HG02642 (cell line): ENCODE measurements at regions not wholly inside any gene's neighbourhood (a gene's known extent, or its start where the extent isn't known, plus 50 kb on each side); places are given as distances from the start of the nearest gene placed in this dataset.

Source experiments
- ATAC-seq: cut with Tn5 transposase; IDR thresholded peaks from one replicate; pipeline ENCODE4 v1.9.1; 2021; ENCODE audit warnings: mild to moderate bottlenecking; ENCODE audit not compliant: unreplicated experiment, poor library complexity

- ATAC-seq, result no peak
These were observed 1615.8 kb downstream of the ARAP2 start for GRCh38 chr4:34628471-34628870.

DNA sequence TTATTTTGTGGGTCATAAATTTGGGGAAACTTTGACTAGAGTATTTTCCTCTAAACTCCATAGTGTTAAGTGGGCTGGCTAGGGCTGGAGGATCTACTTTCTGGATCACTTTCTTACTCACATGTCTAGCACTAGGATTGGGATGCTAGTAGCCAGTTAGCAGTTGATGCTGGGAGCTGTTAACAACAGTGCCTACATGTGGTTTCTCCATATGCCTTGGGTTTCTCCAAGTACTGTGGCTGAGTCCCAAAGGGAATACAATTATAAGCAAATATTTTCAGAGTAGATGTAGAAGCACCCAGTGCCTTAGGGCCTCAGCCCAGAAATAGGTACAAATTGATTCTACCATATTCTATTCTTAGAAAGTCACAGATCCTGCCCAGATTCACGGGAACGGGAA is 1614.9 kb downstream of the ARAP2 start:
- ATAC-seq, result no peak

- no peak for ATAC-seq
These were observed 1611.1 kb downstream of the ARAP2 start for GRCh38 chr4:34633241-34633640.

DNA sequence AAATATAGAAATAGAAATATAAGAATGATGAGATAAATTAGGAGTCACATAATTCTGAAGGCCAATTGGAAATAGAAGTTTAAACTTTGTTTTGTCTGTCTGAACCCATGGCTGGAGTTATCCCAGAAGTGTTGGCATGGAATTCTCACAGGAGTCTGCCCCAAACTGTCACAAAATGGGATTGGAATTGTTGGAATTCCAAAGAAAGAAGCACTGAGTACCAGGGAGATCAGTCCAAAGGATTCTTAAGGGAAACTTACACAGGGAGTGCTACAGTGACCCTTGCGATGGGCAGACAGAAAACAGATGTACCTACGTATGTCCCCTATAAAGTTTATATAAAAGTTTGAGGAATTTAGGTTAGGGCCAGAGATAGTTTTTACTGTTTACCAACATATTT is 1607.7 kb downstream of the ARAP2 start:
- ATAC-seq, result no peak

GRCh38 chr4:34643476-34643875 is 1600.8 kb downstream of the ARAP2 start:
- no peak for ATAC-seq

GRCh38 chr4:34644579-34645115 is 1599.7 kb downstream of the ARAP2 start:
- ATAC-seq, result no peak

DNA sequence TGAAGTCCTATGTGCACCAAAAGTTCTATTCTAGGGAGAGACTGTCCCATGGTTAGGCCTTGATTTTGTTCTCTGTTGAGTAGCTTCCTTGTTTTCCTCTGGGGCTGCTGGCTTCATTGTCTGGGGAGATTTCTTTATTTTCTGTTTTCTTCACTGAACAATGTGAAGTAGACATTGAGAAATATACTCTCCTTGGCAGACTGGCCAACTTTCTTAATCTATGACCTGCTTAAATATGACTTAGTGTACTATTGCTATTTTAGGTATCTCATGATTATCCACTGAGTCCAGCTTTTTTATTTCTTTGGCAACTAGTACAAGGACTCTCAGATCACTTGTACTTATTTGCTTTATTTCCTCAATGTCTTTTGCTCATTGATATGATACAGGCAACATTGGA is 1594.6 kb downstream of the ARAP2 start:
- no peak for ATAC-seq

DNA sequence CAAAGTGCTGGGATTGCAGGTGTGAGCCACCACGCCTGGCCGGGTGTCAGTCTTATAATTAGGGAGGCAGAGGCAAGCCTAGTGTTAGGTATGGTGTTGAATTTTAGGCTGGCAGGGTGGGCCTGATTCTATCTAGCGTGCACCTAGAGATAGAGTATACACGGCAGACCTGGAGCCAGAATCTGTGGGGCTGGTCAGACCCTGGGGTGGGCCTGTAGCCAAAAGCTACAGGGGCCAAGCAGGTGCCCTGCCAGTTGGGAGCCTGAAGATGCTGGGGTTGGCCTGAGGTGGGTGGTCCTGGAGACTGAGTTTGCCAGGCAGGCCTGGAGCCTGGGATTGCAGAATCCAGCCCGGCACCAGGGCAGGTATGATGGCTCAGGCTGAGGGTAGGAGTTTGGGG is 1580.3 kb downstream of the ARAP2 start:
- no peak for ATAC-seq

DNA sequence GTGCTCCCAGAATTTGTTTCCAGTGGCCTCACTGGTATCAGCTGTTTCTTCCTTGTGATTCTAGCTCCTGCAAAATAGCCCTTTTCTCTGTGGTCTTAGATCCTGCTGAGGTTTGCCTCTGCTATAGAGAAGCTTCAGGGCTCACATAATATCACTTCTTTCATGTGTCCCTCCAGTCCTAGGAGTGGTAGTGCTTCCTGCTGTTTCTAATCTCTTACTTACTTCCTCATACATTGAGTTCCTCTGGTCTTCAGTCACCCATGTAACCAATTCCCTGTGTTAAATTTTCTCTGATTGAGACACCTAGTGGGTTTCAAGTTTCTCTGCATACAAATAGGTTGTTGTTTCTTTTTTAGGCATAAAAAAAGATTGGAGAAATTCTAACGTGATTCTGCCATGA is 1567.9 kb downstream of the ARAP2 start:
- ATAC-seq, result no peak

DNA sequence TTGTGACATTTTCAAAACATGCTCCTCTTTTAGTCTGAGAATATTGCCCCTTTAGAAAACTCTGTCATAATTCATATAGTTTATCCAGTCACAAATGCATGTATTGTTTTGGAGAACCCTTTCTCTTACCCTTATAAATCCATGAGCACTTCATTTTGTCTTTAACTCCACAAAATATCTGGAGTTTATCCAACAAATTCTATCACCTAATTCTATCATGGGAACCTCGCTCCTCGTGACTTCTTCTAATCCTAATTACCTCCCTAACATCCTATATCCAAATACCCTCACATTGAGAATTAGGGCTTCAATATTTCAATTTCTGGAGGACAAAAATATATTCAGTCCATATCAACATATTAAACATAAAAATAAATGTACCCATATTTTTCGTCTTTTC is 1565.9 kb downstream of the ARAP2 start:
- ATAC-seq, result no peak

GRCh38 chr4:34679228-34679627 is 1565.1 kb downstream of the ARAP2 start:
- ATAC-seq, result no peak

DNA sequence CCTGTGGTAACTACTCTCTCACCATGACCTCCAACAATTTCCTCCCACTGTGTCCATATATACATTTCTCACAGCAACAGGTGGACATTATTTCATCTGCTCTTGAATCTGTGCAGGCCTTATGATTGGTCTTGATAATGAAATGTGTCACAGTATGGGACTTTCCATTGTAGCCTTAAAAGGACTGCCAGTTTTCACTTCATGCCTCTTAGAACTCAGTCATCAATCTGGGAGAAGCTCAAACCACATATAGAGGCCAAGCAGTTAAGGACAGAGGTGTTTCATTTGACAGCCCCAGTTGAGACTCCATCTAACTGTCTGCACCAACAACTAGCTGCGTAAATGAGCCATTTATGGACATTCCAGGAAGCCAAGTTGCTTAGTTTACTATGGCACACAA is 1534.8 kb downstream of the ARAP2 start:
- ATAC-seq, result no peak

- ATAC-seq, result no peak
These were observed 1525.6 kb downstream of the ARAP2 start for GRCh38 chr4:34718576-34719245.

DNA sequence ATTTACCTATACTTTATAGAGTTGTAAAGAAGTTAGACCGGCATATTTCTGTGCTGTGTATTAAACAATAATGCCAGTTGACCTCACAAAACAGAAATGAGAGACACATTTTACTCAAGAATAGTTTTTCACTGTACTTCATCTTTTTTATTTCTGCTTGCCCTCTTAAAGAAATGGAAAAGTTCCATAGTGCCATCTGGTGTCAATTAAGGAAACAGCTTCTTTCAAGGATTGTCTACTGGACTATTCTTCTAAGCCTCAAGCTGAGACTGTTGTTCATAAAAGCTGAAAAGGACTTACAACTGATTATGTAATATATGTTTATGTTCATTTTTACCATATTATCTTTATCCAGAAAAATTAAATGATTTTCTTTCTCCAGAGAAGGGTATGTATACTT is 1523.7 kb downstream of the ARAP2 start:
- ATAC-seq, result no peak

DNA sequence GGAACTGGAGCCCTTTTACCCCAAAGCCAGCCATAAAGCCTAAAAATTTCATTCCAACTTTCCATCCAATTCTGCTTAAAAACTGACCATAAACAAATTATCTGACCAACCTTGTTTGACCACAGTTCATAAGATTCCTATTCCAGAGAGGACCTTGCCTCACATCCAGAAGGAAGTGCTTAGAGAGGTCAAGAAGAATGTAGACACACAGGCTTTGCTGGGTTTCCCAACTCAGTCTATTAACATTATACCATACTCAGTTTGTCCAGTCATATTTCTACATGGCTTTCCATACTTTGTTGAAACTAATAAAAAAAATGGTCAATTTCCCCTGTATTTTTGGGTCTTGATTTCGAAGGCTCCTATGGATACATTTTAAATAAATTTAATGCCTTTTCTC is 1522.5 kb downstream of the ARAP2 start:
- no peak for ATAC-seq

GRCh38 chr4:34723605-34724004 is 1520.7 kb downstream of the ARAP2 start:
- no peak for ATAC-seq

DNA sequence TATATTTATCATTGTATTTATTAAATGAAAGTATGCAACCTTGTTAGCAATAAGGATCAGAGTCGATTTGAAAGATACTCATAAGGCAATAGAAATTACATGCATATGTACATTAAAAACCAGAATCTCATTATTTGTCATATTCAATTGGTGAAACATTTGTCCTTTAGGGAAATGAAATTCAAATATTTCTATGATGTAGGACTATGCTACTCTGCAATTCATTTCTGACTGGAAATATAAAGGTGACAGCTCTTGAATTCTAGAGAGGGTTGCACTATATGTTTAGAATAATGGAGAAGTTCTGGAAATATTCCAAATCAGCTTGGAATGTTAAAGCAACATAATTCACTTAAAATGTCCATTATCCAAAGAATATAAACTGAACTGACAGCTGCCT is 1519.8 kb downstream of the ARAP2 start:
- ATAC-seq, result no peak

- no peak for ATAC-seq
These were observed 1513.2 kb downstream of the ARAP2 start for GRCh38 chr4:34731070-34731469.

GRCh38 chr4:34732176-34732950 is 1512.0 kb downstream of the ARAP2 start:
- no peak for ATAC-seq

DNA sequence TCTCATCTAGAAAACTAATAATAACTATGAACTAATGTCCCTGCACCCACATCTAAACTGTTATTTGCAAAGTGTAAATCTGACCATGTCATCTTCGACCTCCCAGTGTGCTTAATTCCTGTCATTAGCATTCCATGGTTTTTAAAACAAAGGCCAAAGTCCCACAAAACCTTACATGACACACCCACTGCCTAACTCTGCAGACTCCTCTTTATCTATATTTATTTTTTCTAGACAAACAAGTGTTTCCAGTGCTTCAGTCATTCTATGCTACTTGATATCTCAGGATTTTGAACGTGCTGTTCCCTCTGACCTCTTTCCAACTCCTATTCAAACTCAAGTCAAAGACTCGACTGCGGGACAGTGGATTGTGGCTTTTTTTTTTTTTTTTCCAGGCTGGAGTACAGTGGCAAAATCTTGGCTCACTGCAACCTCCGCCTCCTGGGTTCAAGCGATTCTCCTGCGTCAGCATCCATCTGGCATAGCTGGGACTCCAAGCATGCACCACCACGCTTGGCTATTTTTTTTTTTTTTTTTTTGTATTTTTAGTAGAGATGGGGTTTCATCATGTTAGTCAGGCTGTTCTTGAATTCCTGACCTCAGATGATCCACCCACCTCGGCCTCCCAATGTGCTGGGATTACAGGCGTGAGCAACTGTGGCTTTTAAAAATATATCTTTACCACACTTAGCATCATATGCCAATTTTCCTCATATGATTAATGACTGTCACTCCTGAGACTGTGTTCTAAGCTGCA is 1511.0 kb downstream of the ARAP2 start:
- ATAC-seq, result no peak

- no peak for ATAC-seq
These were observed 1477.4 kb downstream of the ARAP2 start for GRCh38 chr4:34766935-34767334.
